Colon (tissue), 2 donors: ENCODE measurements at regions not wholly inside any gene's neighbourhood (a gene's known extent, or its start where the extent isn't known, plus 50 kb on each side); places are given as distances from the start of the nearest gene placed in this dataset.

Experiments
- FAIRE-seq: peaks from 2 replicates; lab custom pipeline; 2012; peaks lifted over from hg19 to GRCh38; lab: Jason Lieb, UNC
- donor health status: control.
- donor health status: control.

- FAIRE-seq, result no peak
These were observed 80.7 kb upstream of the HNRNPA3 start for GRCh38 chr2:177131858-177132257.

DNA sequence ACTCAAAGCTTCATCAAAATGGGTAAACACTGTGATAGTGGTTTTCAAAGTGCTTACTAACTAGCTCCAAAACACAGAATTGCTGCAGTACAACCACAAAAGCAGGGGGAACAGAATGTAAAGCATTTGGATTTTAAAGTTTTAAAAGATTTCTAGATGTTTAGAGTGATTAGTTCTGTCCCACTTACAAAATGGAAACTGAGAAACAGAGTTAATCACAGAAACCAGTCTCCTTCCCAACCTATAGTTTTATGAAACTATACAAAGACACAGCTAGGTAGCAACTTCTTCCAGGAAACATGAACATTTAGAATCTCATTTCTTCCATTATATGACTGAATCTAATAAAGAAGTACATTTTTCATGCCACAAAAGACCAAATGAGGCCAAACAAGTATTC, 73.8 kb upstream of the HNRNPA3 start:
- no peak for FAIRE-seq

GRCh38 chr2:177141866-177142265, 70.7 kb upstream of the HNRNPA3 start:
- FAIRE-seq, result peak; percentile 14

- no peak for FAIRE-seq
These were observed 69.2 kb upstream of the HNRNPA3 start for GRCh38 chr2:177143444-177143843.

DNA sequence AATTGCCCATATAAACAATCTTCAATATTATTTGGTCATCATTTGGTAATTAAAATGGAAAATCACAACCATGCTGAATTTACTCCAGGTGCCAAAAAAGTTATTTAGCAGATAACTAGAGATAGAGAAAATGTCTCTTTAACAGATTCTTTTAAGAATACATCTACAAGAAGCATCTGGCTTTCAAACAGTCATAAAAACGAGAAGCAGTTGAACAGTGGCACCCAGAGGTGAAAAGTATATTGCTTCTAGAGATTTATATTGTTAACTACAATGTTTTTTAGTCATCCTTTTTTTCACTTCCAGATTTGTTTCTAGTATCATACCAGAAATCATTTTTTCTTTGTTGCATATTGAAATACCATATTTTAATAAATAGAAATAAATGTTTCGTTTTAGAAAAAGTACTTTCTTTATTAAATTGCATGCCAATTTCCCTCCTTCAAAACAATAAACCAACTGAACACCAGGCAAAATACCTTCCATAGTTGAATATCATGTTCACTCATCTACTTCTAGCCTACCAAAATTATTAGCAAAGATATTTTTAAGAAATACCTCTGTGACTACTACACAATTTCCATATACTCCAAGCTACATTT, 65.4 kb upstream of the HNRNPA3 start:
- FAIRE-seq, result peak; percentile 77

DNA sequence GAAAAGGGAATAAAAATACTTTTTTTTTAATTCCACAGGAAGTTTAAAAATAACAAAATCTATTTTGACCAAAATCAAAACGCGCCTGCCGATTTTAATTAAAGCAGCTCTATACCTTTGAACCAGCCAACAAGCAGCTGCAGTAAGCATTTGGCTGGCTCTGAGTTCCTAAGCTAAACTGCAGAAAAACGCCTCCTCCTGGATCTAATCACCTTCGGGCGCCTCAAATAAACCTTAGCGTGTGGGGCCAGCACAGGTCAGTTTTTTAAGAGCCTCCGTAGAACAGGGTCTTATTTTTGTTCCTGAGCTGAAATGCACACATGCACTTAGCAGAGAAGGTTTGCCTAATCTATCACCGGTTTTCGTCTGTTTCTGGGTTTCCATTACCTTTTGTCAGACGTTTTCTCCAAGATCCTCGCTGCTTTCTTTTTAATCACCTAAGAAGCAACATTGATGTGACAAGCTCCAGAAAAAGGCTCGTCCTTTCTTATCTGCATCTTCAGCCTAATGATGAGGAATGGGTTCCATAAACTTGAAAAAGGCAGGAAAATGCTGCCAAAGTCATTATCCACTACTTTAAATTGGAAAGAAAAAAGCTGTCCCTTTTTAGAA, 64.7 kb upstream of the HNRNPA3 start:
- FAIRE-seq, result no peak

DNA sequence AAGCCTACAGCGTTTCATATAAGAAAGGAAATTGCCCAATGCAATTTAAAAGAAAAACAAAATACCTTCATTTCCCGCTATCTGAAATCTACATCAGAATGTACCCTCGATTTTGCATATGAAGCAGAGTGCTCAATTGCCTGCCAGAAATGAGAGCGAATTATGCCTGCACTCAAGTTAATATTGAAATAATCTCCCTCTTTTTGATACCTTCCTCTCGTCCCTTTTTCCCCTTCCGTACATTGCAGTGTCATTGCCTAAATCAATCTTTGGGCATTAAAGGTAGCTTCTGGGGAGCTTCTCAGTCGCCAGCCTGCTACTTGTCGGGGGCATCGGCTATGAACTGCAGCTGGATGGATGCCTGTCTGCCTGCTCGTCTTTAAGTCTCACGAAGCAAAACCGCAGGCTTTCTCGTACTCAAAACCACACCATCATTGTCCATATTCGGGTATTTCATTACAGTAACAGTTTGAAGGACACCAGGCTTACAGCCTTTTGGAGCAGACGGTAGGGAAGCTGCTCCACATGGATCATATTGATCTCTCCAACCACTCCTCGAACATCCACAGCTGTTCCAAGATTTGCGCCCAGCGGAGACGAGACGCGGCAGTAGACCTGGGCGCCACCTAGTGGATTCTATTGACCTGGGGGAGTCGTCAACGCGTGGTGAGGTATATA, 64.0 kb upstream of the HNRNPA3 start:
- FAIRE-seq, result no peak

DNA sequence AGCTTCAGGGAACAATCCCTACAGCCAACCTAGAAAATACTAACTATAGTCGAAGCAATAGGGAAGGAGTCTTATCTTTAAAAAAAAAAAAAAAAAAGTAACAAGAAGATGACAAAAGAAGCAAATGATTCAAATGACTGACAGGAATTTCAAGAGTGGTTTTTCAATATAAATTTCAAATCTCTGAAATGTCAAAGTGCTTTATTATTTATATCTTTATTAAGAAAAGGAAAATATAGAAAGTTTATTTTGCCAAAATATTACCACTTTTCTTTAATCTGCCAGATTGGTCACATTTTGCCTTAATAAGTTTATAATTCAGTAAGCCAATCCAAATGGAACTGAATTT, 63.5 kb upstream of the HNRNPA3 start:
- FAIRE-seq, result no peak

GRCh38 chr2:177153805-177154204, 58.8 kb upstream of the HNRNPA3 start:
- no peak for FAIRE-seq

DNA sequence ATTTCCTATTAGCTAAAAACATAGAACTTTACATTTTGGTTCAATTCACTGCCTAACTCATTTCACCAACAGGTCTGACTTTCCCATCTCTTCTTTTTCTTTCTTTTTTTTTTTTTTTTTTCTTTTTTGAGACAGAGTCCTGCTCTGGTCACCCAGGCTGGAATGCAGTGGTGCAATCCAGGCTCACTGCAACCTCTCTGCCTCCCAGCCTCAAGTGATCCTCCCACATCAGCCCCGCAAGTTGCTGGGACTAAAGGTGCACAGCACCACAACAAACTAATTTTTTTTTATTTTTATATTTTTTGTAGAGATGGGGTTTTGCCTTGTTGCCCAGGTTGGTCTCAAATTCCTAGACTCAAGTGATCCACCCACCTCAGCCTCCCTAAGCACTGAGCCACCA, 57.8 kb upstream of the HNRNPA3 start:
- FAIRE-seq, result no peak

DNA sequence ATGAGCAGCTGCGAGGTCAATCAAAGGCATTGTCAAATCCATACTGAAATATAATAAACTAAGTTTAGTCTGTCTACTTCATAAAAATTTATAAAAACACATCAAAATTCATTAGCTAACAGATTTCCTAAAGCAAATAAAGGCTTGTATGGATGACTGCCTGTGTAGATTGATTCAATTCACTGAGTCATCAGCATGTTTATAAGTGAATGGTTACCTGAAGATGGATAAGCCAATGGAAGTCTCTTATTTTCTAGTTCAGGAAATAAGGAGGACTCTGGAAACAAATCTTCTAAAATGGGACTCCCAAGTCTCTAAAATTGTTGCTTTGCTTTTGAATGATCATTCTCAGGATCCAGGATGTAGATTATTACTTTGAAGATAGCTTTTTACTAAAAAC, 57.0 kb upstream of the HNRNPA3 start:
- FAIRE-seq, result no peak

GRCh38 chr2:177161741-177162460, 50.7 kb upstream of the HNRNPA3 start:
- FAIRE-seq, result no peak
